GM12878 (cell line): ENCODE measurements at regions not wholly inside any gene's neighbourhood (a gene's known extent, or its start where the extent isn't known, plus 50 kb on each side); places are given as distances from the start of the nearest gene placed in this dataset.
"Not testable (repeated sequence)": the region's sequence is repeated elsewhere in the genome, so short reads cannot be mapped to it uniquely, and the experiment has no call there.

Source experiments
- ATAC-seq: fragments of 200-7000 bp; cut with Tn5 transposase; 3 replicates; pipeline ENCODE4 v1.9.1; 2020; ENCODE audit warnings: mild to moderate bottlenecking, moderate library complexity
- BruUV-seq: library from RNA; stranded (reverse); fragments of 400-500 nt; replicated peaks from 2 replicates; lab custom pipeline; 2021; lab: Mats Ljungman, UMichigan
- CTCF ChIA-PET: fragments of 300-600 bp; sonication (Branson Sonifier 250); formaldehyde crosslinking; extraction: SDS; loops from one replicate; lab custom pipeline; 2021; ENCODE audit warnings: inconsistent platforms; lab: Yijun Ruan, JAX
- POLR2A ChIA-PET: fragments of 350-600 bp; formaldehyde crosslinking; extraction: SDS; loops from one replicate; lab custom pipeline; 2021; ENCODE audit warnings: inconsistent platforms; lab: Charles Lee
- RAD21 ChIA-PET: fragments of 300-600 bp; sonication (Branson Sonifier 250); formaldehyde crosslinking; loops from one replicate; lab custom pipeline; 2023; ENCODE audit warnings: antibody characterized with exemption; ENCODE audit not compliant: unreplicated experiment; lab: Charles Lee
- SMC1A ChIA-PET: fragments of 300-600 bp; sonication (Branson Sonifier 250); formaldehyde crosslinking; loops from one replicate; lab custom pipeline; 2023; ENCODE audit not compliant: unreplicated experiment, uncharacterized antibody; lab: Charles Lee
- DNase-seq: peaks from one replicate; pipeline ENCODE4 v3.0.0-alpha.2; 2011; ENCODE audit warnings: low read depth, low spot score
- FAIRE-seq: peaks from 3 replicates; lab custom pipeline; 2011; peaks lifted over from hg19 to GRCh38; lab: Jason Lieb, UNC
- H2AFZ ChIP-seq: 2 replicates; pipeline ENCODE4 v1.6.0; 2011; ENCODE audit warnings: low read depth, low read length, control low read depth; ENCODE audit not compliant: control insufficient read depth
- H3K27ac ChIP-seq: 2 replicates; pipeline ENCODE4 v1.5.1; 2011; ENCODE audit warnings: control low read depth; ENCODE audit not compliant: control insufficient read depth, insufficient read depth
- H3K27me3 ChIP-seq, 2 experiments: replicated peaks in 1 of 2; 2 replicates each; pipeline versions ENCODE4 v1.6.0 to v1.6.1; 2011; ENCODE audit warnings: low read length in 1 of 2; ENCODE audit not compliant: control insufficient read depth in 2 of 2, insufficient read depth in 2 of 2
- H3K36me3 ChIP-seq, 2 experiments: 2 replicates each; pipeline ENCODE4 v1.5.1; 2011; ENCODE audit warnings: low read length in 1 of 2; ENCODE audit not compliant: control insufficient read depth in 2 of 2, insufficient read depth in 2 of 2
- H3K4me1 ChIP-seq: 2 replicates; pipeline ENCODE4 v1.6.1; 2011; ENCODE audit warnings: mild to moderate bottlenecking, low read length, moderate library complexity, mixed read lengths; ENCODE audit not compliant: control insufficient read depth, insufficient read depth
- H3K4me2 ChIP-seq: 2 replicates; pipeline ENCODE4 v1.6.0; 2011; ENCODE audit warnings: control low read depth; ENCODE audit not compliant: control insufficient read depth, insufficient read depth
- H3K4me3 ChIP-seq: fragments of 200-600 bp; sonication (generic); 2 replicates; pipeline ENCODE4 v1.5.1; 2016
- H3K79me2 ChIP-seq: 2 replicates; pipeline ENCODE4 v1.6.0; 2011; ENCODE audit warnings: low read length; ENCODE audit not compliant: control insufficient read depth, insufficient read depth
- H3K9ac ChIP-seq: 2 replicates; pipeline ENCODE4 v1.8.0; 2011; ENCODE audit warnings: low read length, control low read depth, mixed read lengths; ENCODE audit not compliant: control insufficient read depth, insufficient read depth
- H3K9me3 ChIP-seq: replicated peaks from 3 replicates; pipeline ENCODE4 v1.5.1; 2011; ENCODE audit warnings: mild to moderate bottlenecking, low read length; ENCODE audit not compliant: control insufficient read depth, insufficient read depth
- H4K20me1 ChIP-seq: 2 replicates; pipeline ENCODE4 v1.6.0; 2011; ENCODE audit not compliant: control insufficient read depth, insufficient read depth
- WGBS: methylation state at CpG from one replicate; pipeline ENCODE4 v1.1.6; 2016; ENCODE audit warnings: low lambda C conversion rate; ENCODE audit not compliant: insufficient replicate concordance, insufficient coverage; ENCODE audit errors: missing lambda C conversion rate; 5-methylcytosine and 5-hydroxymethylcytosine counted together
- in situ Hi-C: fragments of 300-500 bp; cut with MboI; formaldehyde crosslinking; loops from 9 replicates; pipeline ENCODE4 v1.14.3; 2018; ENCODE audit warnings: mixed read lengths
- intact Hi-C: fragments of 100-400 bp; cut with micrococcal nuclease; formaldehyde crosslinking; loops from one replicate; pipeline ENCODE4 v1.14.2; 2022; ENCODE audit not compliant: unreplicated experiment

DNA sequence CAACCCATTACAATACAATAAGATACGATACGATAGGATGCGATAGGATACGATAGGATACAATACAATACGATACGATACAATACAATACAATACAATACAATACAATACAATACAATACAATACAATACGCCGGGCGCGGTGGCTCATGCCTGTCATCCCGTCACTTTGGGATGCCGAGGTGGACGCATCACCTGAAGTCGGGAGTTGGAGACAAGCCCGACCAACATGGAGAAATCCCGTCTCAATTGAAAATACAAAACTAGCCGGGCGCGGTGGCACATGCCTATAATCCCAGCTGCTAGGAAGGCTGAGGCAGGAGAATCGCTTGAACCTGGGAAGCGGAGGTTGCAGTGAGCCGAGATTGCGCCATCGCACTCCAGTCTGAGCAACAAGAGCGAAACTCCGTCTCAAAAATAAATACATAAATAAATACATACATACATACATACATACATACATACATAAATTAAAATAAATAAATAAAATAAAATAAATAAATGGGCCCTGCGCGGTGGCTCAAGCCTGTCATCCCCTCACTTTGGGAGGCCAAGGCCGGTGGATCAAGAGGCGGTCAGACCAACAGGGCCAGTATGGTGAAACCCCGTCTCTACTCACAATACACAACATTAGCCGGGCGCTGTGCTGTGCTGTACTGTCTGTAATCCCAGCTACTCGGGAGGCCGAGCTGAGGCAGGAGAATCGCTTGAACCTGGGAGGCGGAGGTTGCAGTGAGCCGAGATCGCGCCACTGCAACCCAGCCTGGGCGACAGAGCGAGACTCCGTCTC is 2092.5 kb upstream of the TPTE start:
- RAD21 ChIA-PET, H3K9me3 ChIP-seq, H2AFZ ChIP-seq, CTCF ChIA-PET, FAIRE-seq, BruUV-seq, H3K27me3 ChIP-seq, H3K27ac ChIP-seq, H3K79me2 ChIP-seq, H4K20me1 ChIP-seq, H3K4me2 ChIP-seq, intact Hi-C loops, H3K9ac ChIP-seq, POLR2A ChIA-PET, H3K4me1 ChIP-seq, SMC1A ChIA-PET, H3K4me3 ChIP-seq, in situ Hi-C loops, DNase-seq, H3K36me3 ChIP-seq: not testable (repeated sequence)
- ATAC-seq, result peak; percentile 89
- no CpG with 5 or more reads among the region's 43 CpGs for WGBS

- intact Hi-C loops, H3K4me2 ChIP-seq, H3K9me3 ChIP-seq, H4K20me1 ChIP-seq, ATAC-seq, BruUV-seq, RAD21 ChIA-PET, H3K79me2 ChIP-seq, H3K4me3 ChIP-seq, H3K36me3 ChIP-seq, H3K4me1 ChIP-seq, CTCF ChIA-PET, H3K27ac ChIP-seq, in situ Hi-C loops, DNase-seq, SMC1A ChIA-PET, H2AFZ ChIP-seq, FAIRE-seq, H3K27me3 ChIP-seq, H3K9ac ChIP-seq, POLR2A ChIA-PET: not testable (repeated sequence)
- no CpG with 5 or more reads among the region's 64 CpGs for WGBS
Measured at GRCh38 chr21:8434710-8435109, 2086.7 kb upstream of the TPTE start.

DNA sequence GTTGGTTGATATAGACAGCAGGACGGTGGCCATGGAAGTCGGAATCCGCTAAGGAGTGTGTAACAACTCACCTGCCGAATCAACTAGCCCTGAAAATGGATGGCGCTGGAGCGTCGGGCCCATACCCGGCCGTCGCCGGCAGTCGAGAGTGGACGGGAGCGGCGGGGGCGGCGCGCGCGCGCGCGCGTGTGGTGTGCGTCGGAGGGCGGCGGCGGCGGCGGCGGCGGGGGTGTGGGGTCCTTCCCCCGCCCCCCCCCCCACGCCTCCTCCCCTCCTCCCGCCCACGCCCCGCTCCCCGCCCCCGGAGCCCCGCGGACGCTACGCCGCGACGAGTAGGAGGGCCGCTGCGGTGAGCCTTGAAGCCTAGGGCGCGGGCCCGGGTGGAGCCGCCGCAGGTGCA is 2078.3 kb upstream of the TPTE start:
- H3K4me2 ChIP-seq, H3K9ac ChIP-seq, CTCF ChIA-PET, H3K79me2 ChIP-seq, POLR2A ChIA-PET, intact Hi-C loops, DNase-seq, H3K4me3 ChIP-seq, BruUV-seq, H3K4me1 ChIP-seq, in situ Hi-C loops, H2AFZ ChIP-seq, SMC1A ChIA-PET, FAIRE-seq, H3K36me3 ChIP-seq, H4K20me1 ChIP-seq, H3K9me3 ChIP-seq, H3K27ac ChIP-seq, H3K27me3 ChIP-seq, RAD21 ChIA-PET: not testable (repeated sequence)
- no CpG with 5 or more reads among the region's 54 CpGs for WGBS
- ATAC-seq, result 0 out of 3 replicates have a peak, but pooled peaks have one; percentile 35

DNA sequence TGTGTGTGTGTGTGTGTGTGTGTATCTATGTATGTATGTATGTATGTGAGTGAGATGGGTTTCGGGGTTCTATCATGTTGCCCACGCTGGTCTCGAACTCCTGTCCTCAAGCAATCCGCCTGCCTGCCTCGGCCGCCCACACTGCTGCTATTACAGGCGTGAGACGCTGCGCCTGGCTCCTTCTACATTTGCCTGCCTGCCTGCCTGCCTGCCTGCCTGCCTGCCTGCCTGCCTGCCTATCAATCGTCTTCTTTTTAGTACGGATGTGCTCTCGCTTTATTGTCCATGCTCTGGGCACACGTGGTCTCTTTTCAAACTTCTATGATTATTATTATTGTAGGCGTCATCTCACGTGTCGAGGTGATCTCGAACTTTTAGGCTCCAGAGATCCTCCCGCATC is 2071.6 kb upstream of the TPTE start:
- H3K79me2 ChIP-seq, POLR2A ChIA-PET, SMC1A ChIA-PET, intact Hi-C loops, H3K27ac ChIP-seq, RAD21 ChIA-PET, H3K4me3 ChIP-seq, H3K4me2 ChIP-seq, DNase-seq, ATAC-seq, H2AFZ ChIP-seq, in situ Hi-C loops, H3K9me3 ChIP-seq, BruUV-seq, FAIRE-seq, H3K27me3 ChIP-seq, H3K36me3 ChIP-seq, H3K4me1 ChIP-seq, CTCF ChIA-PET, H3K9ac ChIP-seq, H4K20me1 ChIP-seq: not testable (repeated sequence)
- no CpG with 5 or more reads among the region's 18 CpGs for WGBS
